Spinal cord (tissue), 9 donors: ENCODE measurements at regions not wholly inside any gene's neighbourhood (a gene's known extent, or its start where the extent isn't known, plus 50 kb on each side); places are given as distances from the start of the nearest gene placed in this dataset.

Source experiments
- DNase-seq, 6 donors: peaks; one replicate each; pipeline versions ENCODE4 v3.0.0 to v3.0.0-alpha.2; 2013 to 2015; ENCODE audit warnings: low spot score in 6 of 6, low read depth in 4 of 6
- H3K27ac ChIP-seq: one replicate; pipeline ENCODE4 v1.5.1; 2013; ENCODE audit warnings: low read depth, low read length, control low read depth
- H3K27me3 ChIP-seq: one replicate; pipeline ENCODE4 v1.6.1; 2013; ENCODE audit warnings: low read length; ENCODE audit not compliant: control insufficient read depth, insufficient read depth
- H3K36me3 ChIP-seq: one replicate; pipeline ENCODE4 v1.6.1; 2013; ENCODE audit warnings: low read length; ENCODE audit not compliant: control insufficient read depth, insufficient read depth
- H3K4me1 ChIP-seq: one replicate; pipeline ENCODE4 v1.6.1; 2013; ENCODE audit warnings: low read length; ENCODE audit not compliant: control insufficient read depth, insufficient read depth
- H3K4me3 ChIP-seq: one replicate; pipeline ENCODE4 v1.5.1; 2013; ENCODE audit warnings: low read depth, low read length, control low read depth
- H3K9me3 ChIP-seq: one replicate; pipeline ENCODE4 v1.6.1; 2013; ENCODE audit warnings: low read length; ENCODE audit not compliant: control insufficient read depth, insufficient read depth
- WGBS: methylation state at CpG from one replicate; pipeline ENCODE4 v1.1.5; 2013; ENCODE audit warnings: missing lambda C conversion rate; ENCODE audit not compliant: insufficient coverage; 5-methylcytosine and 5-hydroxymethylcytosine counted together
- donor health status: healthy.

GRCh38 chr2:157182834-157183396, 74.6 kb upstream of the GALNT5 start:
- DNase-seq = peak in 1 of 6 donors; percentile 27
- H3K4me3 ChIP-seq = no peak overlapping the region
- WGBS = no CpG with 5 or more reads among the region's 3 CpGs
- no peaks in the 10 kb centered on the region for H3K36me3 ChIP-seq
- H3K4me1 ChIP-seq = no peaks in the 10 kb centered on the region
- no peaks in the 10 kb centered on the region for H3K9me3 ChIP-seq
- no peaks in the 10 kb centered on the region for H3K27me3 ChIP-seq
- no peak overlapping the region for H3K27ac ChIP-seq

GRCh38 chr2:157184161-157184895, 73.2 kb upstream of the GALNT5 start:
- Histone ChIP-seq H3K27me3 (no peaks in the 10 kb centered on the region), H3K27ac (no peak overlapping the region), H3K4me3 (no peak overlapping the region), H3K4me1 (no peaks in the 10 kb centered on the region), H3K36me3 (no peaks in the 10 kb centered on the region), H3K9me3 (no peaks in the 10 kb centered on the region)
- DNase-seq = no peak
- WGBS = 92% methylated on average over 3 of the region's 3 CpGs

- Histone ChIP-seq H3K4me3 (no peak overlapping the region), H3K27ac (no peak overlapping the region), H3K27me3 (no peaks in the 10 kb centered on the region), H3K36me3 (no peaks in the 10 kb centered on the region), H3K9me3 (no peaks in the 10 kb centered on the region), H3K4me1 (no peaks in the 10 kb centered on the region)
- 90% methylated on average over 3 of the region's 4 CpGs for WGBS
- peak in 2 of 6 donors; percentile 9 to 86 for DNase-seq
Measured at GRCh38 chr2:157185476-157186227, 71.9 kb upstream of the GALNT5 start.

GRCh38 chr2:157190151-157190550, 67.4 kb upstream of the GALNT5 start:
- Histone ChIP-seq H3K9me3 (no peaks in the 10 kb centered on the region), H3K27ac (no peak overlapping the region), H3K4me3 (no peak overlapping the region), H3K36me3 (no peaks in the 10 kb centered on the region), H3K4me1 (no peaks in the 10 kb centered on the region), H3K27me3 (no peaks in the 10 kb centered on the region)
- no CpG with 5 or more reads among the region's 4 CpGs for WGBS
- no peak for DNase-seq

- H3K27ac ChIP-seq = no peak overlapping the region
- no peaks in the 10 kb centered on the region for H3K4me1 ChIP-seq
- H3K27me3 ChIP-seq = no peaks in the 10 kb centered on the region
- H3K36me3 ChIP-seq = no peaks in the 10 kb centered on the region
- WGBS = 88% methylated on average over 1 of the region's 2 CpGs
- H3K4me3 ChIP-seq = no peak overlapping the region
- no peaks in the 10 kb centered on the region for H3K9me3 ChIP-seq
- DNase-seq = peak in 2 of 6 donors; percentile 38 to 47
Measured at GRCh38 chr2:157191186-157191585, 66.3 kb upstream of the GALNT5 start.

- Histone ChIP-seq H3K4me3 (no peak overlapping the region), H3K27ac (no peak overlapping the region), H3K9me3 (no peaks in the 10 kb centered on the region), H3K36me3 (no peaks in the 10 kb centered on the region), H3K27me3 (no peaks in the 10 kb centered on the region), H3K4me1 (no peaks in the 10 kb centered on the region)
- no peak for DNase-seq
- WGBS = 78% methylated on average over 2 of the region's 8 CpGs
Measured at GRCh38 chr2:157192445-157193423, 64.8 kb upstream of the GALNT5 start.

- Histone ChIP-seq H3K27ac (no peak overlapping the region), H3K4me1 (no peaks in the 10 kb centered on the region), H3K27me3 (no peaks in the 10 kb centered on the region), H3K9me3 (no peaks in the 10 kb centered on the region), H3K36me3 (no peaks in the 10 kb centered on the region), H3K4me3 (no peak overlapping the region)
- peak in 2 of 6 donors; percentile 5 to 24 for DNase-seq
Measured at GRCh38 chr2:157193461-157193860, 64.0 kb upstream of the GALNT5 start.

GRCh38 chr2:157194097-157194688, 63.3 kb upstream of the GALNT5 start:
- no CpG with 5 or more reads among the region's 2 CpGs for WGBS
- DNase-seq = peak in 5 of 6 donors; percentile 29 to 88 (median 50)

GRCh38 chr2:157194844-157195243, 62.7 kb upstream of the GALNT5 start:
- no peak overlapping the region for H3K4me3 ChIP-seq
- H3K9me3 ChIP-seq = no peaks in the 10 kb centered on the region
- no peaks in the 10 kb centered on the region for H3K27me3 ChIP-seq
- no peaks in the 10 kb centered on the region for H3K4me1 ChIP-seq
- WGBS = 100% methylated on average over 1 of the region's 4 CpGs
- no peak for DNase-seq
- H3K27ac ChIP-seq = no peak overlapping the region
- no peaks in the 10 kb centered on the region for H3K36me3 ChIP-seq

More at GRCh38 chr2:157194097-157194688, 63.3 kb upstream of the GALNT5 start:
- Histone ChIP-seq H3K9me3 (no peaks in the 10 kb centered on the region), H3K27me3 (no peaks in the 10 kb centered on the region), H3K4me3 (no peak overlapping the region), H3K36me3 (no peaks in the 10 kb centered on the region), H3K27ac (no peak overlapping the region), H3K4me1 (no peaks in the 10 kb centered on the region)
